ENCODE measurements at regions not wholly inside any gene's neighbourhood (a gene's known extent, or its start where the extent isn't known, plus 50 kb on each side); places are given as distances from the start of the nearest gene placed in this dataset.

DNA sequence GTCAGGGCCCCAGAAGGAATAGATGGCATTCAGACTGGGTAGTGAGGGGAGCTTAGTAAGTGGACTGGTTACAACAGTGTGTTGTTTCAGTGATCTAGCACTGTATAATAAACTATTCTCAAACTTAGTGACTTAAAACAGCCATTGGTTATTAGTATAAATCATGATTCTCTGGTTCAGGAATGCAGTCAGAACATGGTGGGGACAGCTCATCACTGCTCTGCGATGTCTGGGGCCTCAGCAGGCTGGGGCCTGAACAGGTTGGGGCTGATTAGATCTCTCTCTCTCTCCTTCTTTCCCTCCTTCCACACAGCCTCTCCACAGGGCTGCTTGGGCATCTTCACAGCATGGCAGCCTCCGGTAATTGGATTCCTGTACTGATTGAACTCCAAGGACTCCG is 160.4 kb downstream of the GATB start:
- H3K36me3 Mint-ChIP-seq (ENCODE audit: low read depth), result no peaks in the 10 kb centered on the region
- H3K27me3 Mint-ChIP-seq (ENCODE audit: low read depth), result peaks cover 7% of the 10 kb centered on the region
- H3K4me3 Mint-ChIP-seq, result no peak overlapping the region
- ATAC-seq, result no peak
- no peaks in the 10 kb centered on the region for H3K4me1 Mint-ChIP-seq (ENCODE audit: low read depth)
- no peak for DNase-seq
- ChIA-PET CTCF (no interaction called here), POLR2A (no interaction called here)
- no peaks in the 10 kb centered on the region for H3K9me3 Mint-ChIP-seq (ENCODE audit: insufficient read depth)
- no peak overlapping the region for H3K27ac Mint-ChIP-seq

DNA sequence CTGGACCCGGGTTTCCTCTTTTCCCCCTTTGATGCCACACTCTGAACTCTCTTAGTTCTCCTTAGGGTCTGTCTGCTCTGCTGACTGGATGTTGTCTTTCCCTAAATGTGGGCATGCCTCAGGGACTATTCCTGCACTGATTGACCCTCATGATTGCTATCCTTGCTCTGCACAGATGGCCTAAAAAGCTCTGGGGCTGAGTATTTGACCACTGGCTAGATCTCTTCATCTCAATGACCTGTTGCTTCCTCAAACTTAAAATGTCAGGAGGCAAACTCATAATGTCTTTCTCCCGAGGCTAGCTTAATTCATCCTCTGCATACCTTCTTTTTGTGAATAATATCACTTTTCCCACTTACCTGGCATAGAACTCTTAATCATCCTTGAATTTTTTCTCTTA is 157.4 kb downstream of the GATB start:
- H3K27me3 Mint-ChIP-seq (ENCODE audit: low read depth), result peaks cover 9% of the 10 kb centered on the region
- no peaks in the 10 kb centered on the region for H3K36me3 Mint-ChIP-seq (ENCODE audit: low read depth)
- H3K9me3 Mint-ChIP-seq (ENCODE audit: insufficient read depth), result no peaks in the 10 kb centered on the region
- CTCF ChIA-PET, result interaction anchor here (1.3 to 1.5 kb wide), 2 partner anchors 238 to 486 kb away, joined by 3 to 7 read pairs; no protein-coding TSS in a partner anchor
- DNase-seq (no peak), ATAC-seq (no peak)
- no peaks in the 10 kb centered on the region for H3K4me1 Mint-ChIP-seq (ENCODE audit: low read depth)
- no peak overlapping the region for H3K4me3 Mint-ChIP-seq
- POLR2A ChIA-PET, result no interaction called here
- H3K27ac Mint-ChIP-seq, result no peak overlapping the region

DNA sequence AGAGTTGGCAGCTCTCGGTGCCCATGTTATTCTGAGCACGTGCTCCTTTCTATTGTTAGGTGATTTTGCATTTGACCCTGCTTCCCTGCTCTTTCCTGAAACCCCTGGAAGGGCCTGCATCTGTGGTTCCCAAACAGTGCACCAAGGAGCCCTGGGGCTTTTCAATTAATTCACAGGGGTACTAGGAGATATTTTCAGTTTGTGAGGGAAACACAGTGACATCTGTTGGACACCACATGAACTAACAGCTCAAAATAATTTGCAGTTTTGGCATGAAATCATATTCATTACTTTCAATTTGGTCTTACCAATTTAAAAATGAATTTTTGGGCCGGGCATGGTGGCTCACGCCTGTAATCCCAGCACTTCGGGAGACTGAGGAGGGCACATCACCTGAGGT is 156.6 kb downstream of the GATB start:
- no peaks in the 10 kb centered on the region for H3K9me3 Mint-ChIP-seq (ENCODE audit: insufficient read depth)
- no peak for DNase-seq
- no peaks in the 10 kb centered on the region for H3K36me3 Mint-ChIP-seq (ENCODE audit: low read depth)
- ChIA-PET POLR2A (no interaction called here), CTCF (interaction anchor here (0.6 to 1.5 kb wide), 10 partner anchors 8 to 487 kb away, joined by 3 to 7 read pairs (median 3); no protein-coding TSS in a partner anchor)
- no peak overlapping the region for H3K27ac Mint-ChIP-seq
- H3K4me1 Mint-ChIP-seq (ENCODE audit: low read depth), result no peaks in the 10 kb centered on the region
- no peak for ATAC-seq
- H3K27me3 Mint-ChIP-seq (ENCODE audit: low read depth), result peaks cover 9% of the 10 kb centered on the region
- no peak overlapping the region for H3K4me3 Mint-ChIP-seq

DNA sequence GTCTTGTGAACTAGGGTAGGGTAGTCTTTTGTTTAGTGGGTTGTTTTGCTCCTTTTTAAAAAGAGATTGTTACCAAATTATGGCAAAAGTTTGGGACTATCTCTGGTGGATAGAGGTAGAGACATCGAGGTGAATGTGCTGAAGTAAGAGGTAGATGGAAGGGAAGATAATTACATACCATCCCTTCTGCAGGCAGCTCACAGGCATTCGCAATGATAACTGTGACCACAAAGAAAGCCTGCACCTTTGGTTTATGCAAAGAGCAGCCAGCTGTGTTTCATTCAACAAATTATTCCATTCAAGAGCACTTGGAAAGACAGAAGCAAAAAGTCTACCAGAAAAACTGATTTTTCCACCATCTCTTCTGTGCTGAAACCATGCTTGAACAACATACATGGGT is 155.6 kb downstream of the GATB start:
- no peak overlapping the region for H3K27ac Mint-ChIP-seq
- CTCF ChIA-PET, result interaction anchor here (1.0 to 1.1 kb wide), 2 partner anchors 12 to 211 kb away, joined by 3 read pairs; no protein-coding TSS in a partner anchor

DNA sequence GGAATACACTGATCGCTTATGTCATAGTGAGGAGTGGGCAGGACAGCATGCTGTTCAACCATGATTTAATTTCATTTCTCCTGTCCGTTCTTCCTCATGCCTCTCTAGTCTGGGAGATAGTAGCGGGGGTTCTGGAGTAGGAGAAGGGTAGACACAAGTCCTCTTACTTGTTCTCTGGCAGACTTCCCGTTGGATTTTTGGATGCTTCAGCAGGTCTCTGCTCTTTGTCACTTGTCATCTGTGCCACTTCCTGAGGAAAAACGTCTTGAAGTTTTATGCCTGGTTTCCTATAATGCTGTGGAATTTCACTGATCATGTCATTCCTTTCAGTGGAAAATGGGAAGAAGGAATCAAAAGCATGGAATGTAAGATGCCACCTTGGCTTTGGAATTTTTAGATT is 154.7 kb downstream of the GATB start:
- ChIA-PET POLR2A (no interaction called here), CTCF (no interaction called here)
- Mint-ChIP-seq H3K9me3 (ENCODE audit: insufficient read depth) (no peaks in the 10 kb centered on the region), H3K27me3 (ENCODE audit: low read depth) (peaks cover 14% of the 10 kb centered on the region), H3K36me3 (ENCODE audit: low read depth) (no peaks in the 10 kb centered on the region), H3K4me3 (no peak overlapping the region), H3K27ac (no peak overlapping the region), H3K4me1 (ENCODE audit: low read depth) (no peaks in the 10 kb centered on the region)
- DNase-seq (no peak), ATAC-seq (no peak)

More for the DNA sequence above, 155.6 kb downstream of the GATB start:
- H3K36me3 Mint-ChIP-seq (ENCODE audit: low read depth), result no peaks in the 10 kb centered on the region
- no peak overlapping the region for H3K4me3 Mint-ChIP-seq
- DNase-seq (no peak), ATAC-seq (no peak)
- POLR2A ChIA-PET, result no interaction called here
- H3K27me3 Mint-ChIP-seq (ENCODE audit: low read depth), result peaks cover 9% of the 10 kb centered on the region
- no peaks in the 10 kb centered on the region for H3K4me1 Mint-ChIP-seq (ENCODE audit: low read depth)
- no peaks in the 10 kb centered on the region for H3K9me3 Mint-ChIP-seq (ENCODE audit: insufficient read depth)

DNA sequence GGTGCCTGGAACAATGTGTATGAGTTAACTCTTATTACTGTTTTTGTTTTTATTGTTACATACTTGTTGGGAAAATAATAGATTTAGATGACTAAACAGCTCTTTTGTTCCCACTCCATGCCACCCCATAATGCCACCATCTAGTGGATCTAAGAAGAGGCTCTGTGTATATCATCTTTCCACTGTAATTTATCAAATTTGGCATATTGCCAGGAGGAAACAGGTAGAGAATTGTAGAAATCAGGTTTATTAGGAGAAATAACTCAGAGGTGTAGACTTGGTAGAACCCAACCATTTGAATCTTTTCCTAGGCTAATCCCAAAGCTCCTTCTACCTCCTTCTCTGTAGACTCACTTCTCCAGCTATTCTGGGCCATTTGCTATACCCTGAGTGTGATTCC is 150.6 kb downstream of the GATB start:
- Mint-ChIP-seq H3K4me1 (ENCODE audit: low read depth) (no peaks in the 10 kb centered on the region), H3K27me3 (ENCODE audit: low read depth) (peaks cover 9% of the 10 kb centered on the region), H3K27ac (no peak overlapping the region), H3K9me3 (ENCODE audit: insufficient read depth) (no peaks in the 10 kb centered on the region), H3K36me3 (ENCODE audit: low read depth) (no peaks in the 10 kb centered on the region), H3K4me3 (no peak overlapping the region)
- no peak for ATAC-seq
- DNase-seq, result no peak
- ChIA-PET CTCF (no interaction called here), POLR2A (no interaction called here)

DNA sequence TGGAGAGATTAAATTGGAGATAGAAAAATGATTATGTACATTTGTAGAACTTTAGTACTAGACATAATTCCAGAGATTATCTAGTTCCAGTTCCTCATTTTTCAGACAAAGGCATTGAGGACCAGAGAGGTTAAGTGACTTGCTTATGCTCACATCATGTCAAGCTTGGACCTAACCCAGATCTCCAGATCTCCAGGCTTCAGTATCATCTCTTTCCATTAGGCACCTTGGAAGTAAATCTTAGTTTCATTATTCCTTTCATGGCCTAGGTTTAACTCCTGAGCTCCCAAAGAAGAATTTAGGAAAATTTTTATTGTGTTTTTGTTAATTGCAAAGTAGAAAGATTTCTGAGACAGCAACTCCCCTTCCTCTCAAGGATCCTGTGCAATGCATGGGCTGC is 148.8 kb downstream of the GATB start:
- ChIA-PET CTCF (interaction anchor here (1.9 kb wide), 1 partner anchor 8 kb away, joined by 4 read pairs; no protein-coding TSS in a partner anchor), POLR2A (no interaction called here)
- ATAC-seq (no peak), DNase-seq (no peak)
- Mint-ChIP-seq H3K27ac (no peak overlapping the region), H3K36me3 (ENCODE audit: low read depth) (no peaks in the 10 kb centered on the region), H3K27me3 (ENCODE audit: low read depth) (peaks cover 6% of the 10 kb centered on the region), H3K9me3 (ENCODE audit: insufficient read depth) (no peaks in the 10 kb centered on the region), H3K4me1 (ENCODE audit: low read depth) (no peaks in the 10 kb centered on the region), H3K4me3 (no peak overlapping the region)

DNA sequence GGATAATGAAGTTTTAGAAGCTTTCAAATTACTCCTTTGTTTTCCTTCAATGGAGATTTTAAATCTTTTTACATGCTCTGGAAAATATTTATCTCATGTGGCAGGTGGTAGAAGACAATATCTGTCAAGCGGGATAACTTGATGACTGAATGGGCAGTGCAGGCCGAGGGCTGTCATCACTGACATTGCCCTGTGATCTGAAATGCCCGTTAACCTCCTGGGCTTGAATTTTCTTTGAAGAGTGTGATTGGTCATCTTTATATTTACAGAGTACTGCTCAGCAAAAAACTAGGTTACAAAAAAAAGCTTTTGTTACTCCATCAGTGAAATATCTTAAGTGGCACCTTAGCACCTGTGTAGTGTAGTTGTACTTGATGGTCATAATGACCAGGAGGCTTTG is 147.5 kb downstream of the GATB start:
- Mint-ChIP-seq H3K4me1 (ENCODE audit: low read depth) (no peaks in the 10 kb centered on the region), H3K9me3 (ENCODE audit: insufficient read depth) (no peaks in the 10 kb centered on the region), H3K27ac (no peak overlapping the region), H3K4me3 (no peak overlapping the region), H3K27me3 (ENCODE audit: low read depth) (peaks cover 6% of the 10 kb centered on the region), H3K36me3 (ENCODE audit: low read depth) (no peaks in the 10 kb centered on the region)
- DNase-seq (no peak), ATAC-seq (no peak)
- POLR2A ChIA-PET, result no interaction called here
- CTCF ChIA-PET, result interaction anchor here (1.1 to 1.9 kb wide), 2 partner anchors 9 to 29 kb away, joined by 3 to 4 read pairs; no protein-coding TSS in a partner anchor

DNA sequence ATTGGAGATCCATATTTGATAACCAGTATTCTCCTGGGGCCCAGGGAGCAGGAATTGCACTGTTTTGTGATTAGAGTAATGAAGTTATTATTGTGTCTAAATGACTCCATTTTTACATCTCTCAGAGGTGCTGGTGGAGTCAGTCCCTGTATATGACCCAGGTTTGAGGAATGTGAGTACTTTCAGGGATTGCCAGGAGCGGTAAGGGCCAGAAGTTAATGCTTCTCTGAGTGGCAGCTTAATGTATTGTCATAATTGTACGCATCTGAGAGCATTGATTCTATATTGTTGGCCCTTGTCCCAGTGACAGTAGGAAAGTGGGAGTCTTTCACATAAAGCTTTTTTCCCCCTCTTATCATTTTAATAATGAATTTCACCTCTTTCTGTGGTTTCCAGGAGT is 146.2 kb downstream of the GATB start:
- POLR2A ChIA-PET, result no interaction called here
- Mint-ChIP-seq H3K27me3 (ENCODE audit: low read depth) (peaks cover 6% of the 10 kb centered on the region), H3K36me3 (ENCODE audit: low read depth) (no peaks in the 10 kb centered on the region), H3K4me1 (ENCODE audit: low read depth) (no peaks in the 10 kb centered on the region), H3K27ac (no peak overlapping the region), H3K4me3 (no peak overlapping the region), H3K9me3 (ENCODE audit: insufficient read depth) (no peaks in the 10 kb centered on the region)
- ATAC-seq, result no peak
- CTCF ChIA-PET, result interaction anchor here (1.1 kb wide), 1 partner anchor 10 kb away, joined by 3 read pairs; no protein-coding TSS in a partner anchor
- DNase-seq, result no peak

DNA sequence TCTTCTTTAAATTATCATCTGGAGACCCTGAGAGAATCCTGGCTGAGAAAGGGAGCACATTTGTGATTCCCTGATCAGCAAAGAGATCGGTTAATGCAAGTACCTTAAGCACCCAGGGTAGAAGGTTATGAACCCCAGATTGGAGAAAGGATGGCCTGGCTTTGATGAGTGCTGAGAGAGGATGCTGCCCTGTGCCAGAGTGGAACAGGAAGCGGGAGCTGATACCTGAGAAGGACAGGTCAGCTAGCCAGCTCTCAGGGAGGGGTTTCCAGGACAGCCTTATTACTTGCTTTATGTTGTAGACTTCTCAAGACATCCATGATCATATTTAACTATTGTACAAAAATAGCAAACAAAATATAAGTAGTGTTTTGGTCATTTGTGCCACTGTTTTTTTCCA is 141.9 kb downstream of the GATB start:
- ATAC-seq (no peak), DNase-seq (no peak)
- Mint-ChIP-seq H3K4me3 (no peak overlapping the region), H3K9me3 (ENCODE audit: insufficient read depth) (no peaks in the 10 kb centered on the region), H3K27ac (no peak overlapping the region), H3K27me3 (ENCODE audit: low read depth) (peaks cover 4% of the 10 kb centered on the region), H3K4me1 (ENCODE audit: low read depth) (no peaks in the 10 kb centered on the region), H3K36me3 (ENCODE audit: low read depth) (no peaks in the 10 kb centered on the region)
- POLR2A ChIA-PET, result no interaction called here
- CTCF ChIA-PET, result no interaction called here

DNA sequence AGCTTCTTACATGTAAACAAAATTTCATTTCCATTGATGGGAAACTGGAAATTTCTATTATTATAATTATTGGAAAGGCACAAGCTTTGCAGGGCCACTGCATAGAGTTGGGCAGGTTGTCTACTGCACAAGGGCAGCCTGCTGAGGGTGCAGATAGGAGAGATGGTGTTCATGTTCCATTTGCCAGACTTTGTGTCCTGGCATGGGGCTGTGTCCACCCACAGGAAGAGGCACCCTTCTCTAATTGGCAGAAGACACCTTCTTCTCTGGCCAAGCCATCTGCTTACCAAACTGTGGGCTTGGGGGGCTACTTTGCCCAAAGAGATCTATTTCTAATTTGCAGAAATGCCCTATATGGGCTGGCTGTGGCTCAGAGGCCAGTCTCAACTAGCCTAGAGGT is 140.7 kb downstream of the GATB start:
- no peaks in the 10 kb centered on the region for H3K36me3 Mint-ChIP-seq (ENCODE audit: low read depth)
- H3K27ac Mint-ChIP-seq, result no peak overlapping the region
- no peaks in the 10 kb centered on the region for H3K4me1 Mint-ChIP-seq (ENCODE audit: low read depth)
- CTCF ChIA-PET, result no interaction called here
- H3K4me3 Mint-ChIP-seq, result no peak overlapping the region
- ATAC-seq, result no peak
- H3K9me3 Mint-ChIP-seq (ENCODE audit: insufficient read depth), result no peaks in the 10 kb centered on the region
- DNase-seq, result no peak
- POLR2A ChIA-PET, result no interaction called here
- H3K27me3 Mint-ChIP-seq (ENCODE audit: low read depth), result peaks cover 5% of the 10 kb centered on the region
